HL-60 (cell line): ENCODE measurements at regions not wholly inside any gene's neighbourhood (a gene's known extent, or its start where the extent isn't known, plus 50 kb on each side); places are given as distances from the start of the nearest gene placed in this dataset.

Experiments used
- TF ChIP-seq, protein P1 (sequence below): IDR thresholded peaks from one replicate; pipeline ENCODE4 v1.5.1; 2011; ENCODE audit warnings: low read length, control low read depth, inconsistent platforms; ENCODE audit not compliant: insufficient read depth
- TF ChIP-seq, protein P2 (sequence below): IDR thresholded peaks from 2 replicates; pipeline ENCODE4 v1.6.1; 2012; ENCODE audit warnings: low read depth; ENCODE audit not compliant: insufficient replicate concordance

DNA sequence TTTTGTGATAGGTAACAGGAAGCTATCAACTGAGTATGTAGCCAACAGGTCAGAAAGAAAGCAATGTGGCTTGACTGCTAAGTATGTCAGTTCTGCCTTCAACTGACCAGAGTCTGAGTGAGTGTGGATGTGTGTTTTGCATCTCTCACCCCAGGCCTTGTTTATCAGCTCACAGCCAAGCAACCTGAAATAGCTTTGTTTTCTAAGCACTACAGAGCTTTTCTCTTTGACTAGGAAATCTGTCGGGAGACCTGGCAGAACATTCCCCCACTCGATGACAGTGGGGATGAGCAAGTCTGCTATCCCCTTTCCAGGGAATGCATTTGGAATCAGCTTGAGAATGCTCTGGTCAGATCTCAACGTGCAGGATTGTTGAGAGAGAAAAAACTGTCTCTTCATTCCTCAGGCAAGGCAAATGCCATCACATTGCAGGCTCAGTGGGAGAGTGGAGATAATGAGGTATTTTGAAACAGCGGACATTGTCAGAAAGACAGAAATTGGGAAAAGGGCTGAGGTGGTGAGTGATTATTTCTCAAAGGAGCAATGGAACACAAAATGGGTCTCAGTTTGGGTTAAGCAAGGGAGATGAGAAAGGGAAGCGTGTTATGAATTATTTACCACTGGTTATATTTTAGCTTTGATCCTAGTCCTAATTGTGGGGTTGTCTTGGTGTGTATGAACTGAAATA lies 233.8 kb upstream of the PIK3C3 start:
- TF ChIP-seq, protein P1, sequence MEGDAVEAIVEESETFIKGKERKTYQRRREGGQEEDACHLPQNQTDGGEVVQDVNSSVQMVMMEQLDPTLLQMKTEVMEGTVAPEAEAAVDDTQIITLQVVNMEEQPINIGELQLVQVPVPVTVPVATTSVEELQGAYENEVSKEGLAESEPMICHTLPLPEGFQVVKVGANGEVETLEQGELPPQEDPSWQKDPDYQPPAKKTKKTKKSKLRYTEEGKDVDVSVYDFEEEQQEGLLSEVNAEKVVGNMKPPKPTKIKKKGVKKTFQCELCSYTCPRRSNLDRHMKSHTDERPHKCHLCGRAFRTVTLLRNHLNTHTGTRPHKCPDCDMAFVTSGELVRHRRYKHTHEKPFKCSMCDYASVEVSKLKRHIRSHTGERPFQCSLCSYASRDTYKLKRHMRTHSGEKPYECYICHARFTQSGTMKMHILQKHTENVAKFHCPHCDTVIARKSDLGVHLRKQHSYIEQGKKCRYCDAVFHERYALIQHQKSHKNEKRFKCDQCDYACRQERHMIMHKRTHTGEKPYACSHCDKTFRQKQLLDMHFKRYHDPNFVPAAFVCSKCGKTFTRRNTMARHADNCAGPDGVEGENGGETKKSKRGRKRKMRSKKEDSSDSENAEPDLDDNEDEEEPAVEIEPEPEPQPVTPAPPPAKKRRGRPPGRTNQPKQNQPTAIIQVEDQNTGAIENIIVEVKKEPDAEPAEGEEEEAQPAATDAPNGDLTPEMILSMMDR, result no peak
- TF ChIP-seq, protein P2, sequence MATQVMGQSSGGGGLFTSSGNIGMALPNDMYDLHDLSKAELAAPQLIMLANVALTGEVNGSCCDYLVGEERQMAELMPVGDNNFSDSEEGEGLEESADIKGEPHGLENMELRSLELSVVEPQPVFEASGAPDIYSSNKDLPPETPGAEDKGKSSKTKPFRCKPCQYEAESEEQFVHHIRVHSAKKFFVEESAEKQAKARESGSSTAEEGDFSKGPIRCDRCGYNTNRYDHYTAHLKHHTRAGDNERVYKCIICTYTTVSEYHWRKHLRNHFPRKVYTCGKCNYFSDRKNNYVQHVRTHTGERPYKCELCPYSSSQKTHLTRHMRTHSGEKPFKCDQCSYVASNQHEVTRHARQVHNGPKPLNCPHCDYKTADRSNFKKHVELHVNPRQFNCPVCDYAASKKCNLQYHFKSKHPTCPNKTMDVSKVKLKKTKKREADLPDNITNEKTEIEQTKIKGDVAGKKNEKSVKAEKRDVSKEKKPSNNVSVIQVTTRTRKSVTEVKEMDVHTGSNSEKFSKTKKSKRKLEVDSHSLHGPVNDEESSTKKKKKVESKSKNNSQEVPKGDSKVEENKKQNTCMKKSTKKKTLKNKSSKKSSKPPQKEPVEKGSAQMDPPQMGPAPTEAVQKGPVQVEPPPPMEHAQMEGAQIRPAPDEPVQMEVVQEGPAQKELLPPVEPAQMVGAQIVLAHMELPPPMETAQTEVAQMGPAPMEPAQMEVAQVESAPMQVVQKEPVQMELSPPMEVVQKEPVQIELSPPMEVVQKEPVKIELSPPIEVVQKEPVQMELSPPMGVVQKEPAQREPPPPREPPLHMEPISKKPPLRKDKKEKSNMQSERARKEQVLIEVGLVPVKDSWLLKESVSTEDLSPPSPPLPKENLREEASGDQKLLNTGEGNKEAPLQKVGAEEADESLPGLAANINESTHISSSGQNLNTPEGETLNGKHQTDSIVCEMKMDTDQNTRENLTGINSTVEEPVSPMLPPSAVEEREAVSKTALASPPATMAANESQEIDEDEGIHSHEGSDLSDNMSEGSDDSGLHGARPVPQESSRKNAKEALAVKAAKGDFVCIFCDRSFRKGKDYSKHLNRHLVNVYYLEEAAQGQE, result no peak
